K562 (cell line): ENCODE measurements at regions not wholly inside any gene's neighbourhood (a gene's known extent, or its start where the extent isn't known, plus 50 kb on each side); places are given as distances from the start of the nearest gene placed in this dataset.
A peak's percentile ranks its signal among the peaks of the same experiment; 100 is the strongest.

Experiments used
- ATAC-seq: fragments of 200-7000 bp; cut with Tn5 transposase; 3 replicates; pipeline ENCODE4 v1.9.1; 2020; ENCODE audit warnings: moderate library complexity
- BruUV-seq: library from RNA; stranded (reverse); fragments of 400-500 nt; replicated peaks from 2 replicates; lab custom pipeline; 2021; lab: Mats Ljungman, UMichigan
- CTCF ChIA-PET: fragments of 300-600 bp; formaldehyde crosslinking; extraction: SDS; loops from one replicate; lab custom pipeline; 2021; ENCODE audit warnings: low intra/inter-chr PET ratio; lab: Yijun Ruan, JAX
- POLR2A ChIA-PET: fragments of 300-600, 350-650 bp; sonication (Branson Sonifier 250); formaldehyde crosslinking; extraction: SDS; loops from one replicate; lab custom pipeline; 2021; ENCODE audit warnings: antibody characterized with exemption, inconsistent platforms; lab: Yijun Ruan, JAX
- DNase-seq, 4 experiments: peaks; one replicate each; pipeline versions ENCODE4 v3.0.0 to v3.0.0-alpha.2; 2011 to 2018; ENCODE audit warnings: low spot score in 3 of 4, mixed read lengths in 3 of 4; ENCODE audit errors: extremely low read depth in 1 of 4
- FAIRE-seq: peaks from 2 replicates; lab custom pipeline; 2011; peaks lifted over from hg19 to GRCh38; lab: Jason Lieb, UNC
- H2AFZ ChIP-seq: 2 replicates; pipeline ENCODE4 v1.6.0; 2011; ENCODE audit warnings: low read depth, low read length, control low read depth, inconsistent platforms
- H3K27ac ChIP-seq: fragments of 200-600 bp; 3 replicates; pipeline ENCODE4 v1.8.0; 2011; ENCODE audit warnings: low read depth, mild to moderate bottlenecking, control low read depth, inconsistent platforms, low read length, moderate library complexity, mixed read lengths; ENCODE audit errors: extremely low read depth
- H3K27me3 ChIP-seq, 2 experiments: fragments of 300-600 bp in 1 of 2; 2 replicates in 1 of 2; 3 replicates in 1 of 2; pipeline versions ENCODE4 v1.6.0 to v1.8.0; 2011; ENCODE audit warnings: inconsistent platforms in 2 of 2, low read length in 2 of 2, mild to moderate bottlenecking in 1 of 2, mixed read lengths in 1 of 2, moderate library complexity in 1 of 2; ENCODE audit not compliant: control insufficient read depth in 2 of 2, insufficient read depth in 2 of 2
- H3K36me3 ChIP-seq: fragments of 300-600 bp; 3 replicates; pipeline ENCODE4 v1.8.0; 2011; ENCODE audit warnings: mild to moderate bottlenecking, low read length, inconsistent platforms; ENCODE audit not compliant: control insufficient read depth, insufficient read depth
- H3K4me1 ChIP-seq, 2 experiments: fragments of 200-600 bp in 1 of 2; replicated peaks in 1 of 2; 2 replicates in 1 of 2; 3 replicates in 1 of 2; pipeline versions ENCODE4 v1.5.1 to v1.8.0; 2011; ENCODE audit warnings: inconsistent platforms in 2 of 2, low read length in 2 of 2, mild to moderate bottlenecking in 1 of 2, mixed read lengths in 1 of 2, moderate library complexity in 1 of 2; ENCODE audit not compliant: control insufficient read depth in 2 of 2, insufficient read depth in 2 of 2
- H3K4me2 ChIP-seq: 2 replicates; pipeline ENCODE4 v1.6.1; 2011; ENCODE audit warnings: low read length, control low read depth, inconsistent platforms, mixed read lengths; ENCODE audit not compliant: insufficient read depth
- H3K4me3 ChIP-seq: fragments of 200-600 bp; sonication (generic), shearing (Covaris generic); 2 replicates; pipeline ENCODE4 v1.5.1; 2016; ENCODE audit warnings: control low read depth, inconsistent platforms
- H3K79me2 ChIP-seq: fragments of 200-600 bp; 3 replicates; pipeline ENCODE4 v1.8.0; 2011; ENCODE audit warnings: low read length, inconsistent platforms; ENCODE audit not compliant: control insufficient read depth, insufficient read depth
- H3K9ac ChIP-seq, 2 experiments: 2 replicates each; pipeline versions ENCODE4 v1.6.0 to v1.6.1; 2011; ENCODE audit warnings: low read depth in 2 of 2, low read length in 2 of 2, control low read depth in 1 of 2, inconsistent platforms in 1 of 2, mild to moderate bottlenecking in 1 of 2, mixed read lengths in 1 of 2; ENCODE audit not compliant: insufficient read depth in 1 of 2
- H3K9me1 ChIP-seq: one replicate; pipeline ENCODE4 v1.6.0; 2011; ENCODE audit warnings: inconsistent platforms, mild to moderate bottlenecking, low read length, moderate library complexity; ENCODE audit not compliant: control insufficient read depth, insufficient read depth
- H3K9me3 ChIP-seq: replicated peaks from 2 replicates; pipeline ENCODE4 v1.5.1; 2011; ENCODE audit warnings: low read depth, low read length, inconsistent platforms; ENCODE audit not compliant: control insufficient read depth, insufficient read depth
- H4K20me1 ChIP-seq: replicated peaks from 2 replicates; pipeline ENCODE4 v1.6.1; 2011; ENCODE audit warnings: low read length, inconsistent platforms, mixed read lengths; ENCODE audit not compliant: control insufficient read depth, insufficient read depth
- ARID2 ChIP-seq: fragments of 450-650 bp; IDR thresholded peaks from 2 replicates; pipeline ENCODE4 v1.6.1; 2017; ENCODE audit warnings: antibody characterized with exemption, mild to moderate bottlenecking
- CEBPG ChIP-seq, 3 experiments: fragments of 200-800 bp in 1 of 3; sonication (Bioruptor generic) in 1 of 3; sonication (generic) in 1 of 3; formaldehyde crosslinking in 1 of 3; IDR thresholded peaks in 2 of 3; conservative IDR thresholded peaks in 1 of 3; 2 replicates each; pipeline versions ENCODE4 v1.6.1 to v1.8.0; 2016 to 2022; ENCODE audit warnings: missing compliant biosample characterization in 2 of 3, missing genetic modification characterization in 2 of 3, mild to moderate bottlenecking in 1 of 3, missing genetic modification reagents in 1 of 3
- ETV1 ChIP-seq: fragments of 450-650 bp; conservative IDR thresholded peaks from 2 replicates; pipeline ENCODE4 v1.6.1; 2016; ENCODE audit warnings: missing genetic modification characterization, control low read depth, low read depth, missing compliant biosample characterization
- L3MBTL2 ChIP-seq: fragments of 450-650 bp; IDR thresholded peaks from 2 replicates; pipeline ENCODE4 v1.6.1; 2016; ENCODE audit warnings: mild to moderate bottlenecking, moderate library complexity
- RBM25 ChIP-seq: fragments of 200-400 bp; formaldehyde crosslinking; IDR thresholded peaks from 2 replicates; pipeline ENCODE4 v1.6.1; 2018; ENCODE audit warnings: low read length, low read depth, moderate library complexity; ENCODE audit not compliant: severe bottlenecking
- ZNF140 ChIP-seq: fragments of 250-450 bp; sonication (Bioruptor Pico); IDR thresholded peaks from 2 replicates; pipeline ENCODE4 v1.8.0; 2021; ENCODE audit warnings: moderate library complexity, mild to moderate bottlenecking, inconsistent platforms
- ZNF24 ChIP-seq: fragments of 450-650 bp; IDR thresholded peaks from 2 replicates; pipeline ENCODE4 v1.6.1; 2016
- WGBS: fragments of 100-300 bp; shearing (Covaris generic); methylation state at CpG from one replicate; pipeline ENCODE4 v1.1.6; 2016; ENCODE audit warnings: low coverage, mixed read lengths; ENCODE audit not compliant: insufficient coverage; ENCODE audit errors: missing lambda C conversion rate; 5-methylcytosine and 5-hydroxymethylcytosine counted together
- in situ Hi-C: fragments of 300-500 bp; cut with MboI; formaldehyde crosslinking; loops from 4 replicates; pipeline ENCODE4 v1.15.0; 2018; ENCODE audit warnings: inconsistent platforms, mixed read lengths
- intact Hi-C: fragments of 100-400 bp; cut with micrococcal nuclease; formaldehyde crosslinking; loops from 2 replicates; pipeline ENCODE4 v1.14.2; 2022
- TF ChIP-seq, protein P1 (sequence below): sonication (generic); IDR thresholded peaks from 2 replicates; pipeline ENCODE4 v1.6.1; 2016
- TF ChIP-seq, protein P2 (sequence below), 2 experiments: fragments of 450-650 bp; formaldehyde crosslinking in 1 of 2; IDR thresholded peaks; 2 replicates each; pipeline versions ENCODE4 v1.4.0 to v1.6.1; 2014 to 2020; ENCODE audit warnings: mild to moderate bottlenecking in 2 of 2, borderline replicate concordance in 1 of 2, low read depth in 1 of 2
- TF ChIP-seq, protein P3 (sequence below), 3 experiments: IDR thresholded peaks in 2 of 3; conservative IDR thresholded peaks in 1 of 3; 2 replicates each; pipeline ENCODE4 v1.5.1; 2011 to 2012; ENCODE audit warnings: low read length in 3 of 3, mild to moderate bottlenecking in 3 of 3, control low read depth in 2 of 3, improper control_type of control experiment in 1 of 3, inconsistent platforms in 1 of 3, low read depth in 1 of 3, mixed read lengths in 1 of 3, moderate library complexity in 1 of 3; ENCODE audit not compliant: insufficient read depth in 2 of 3

DNA sequence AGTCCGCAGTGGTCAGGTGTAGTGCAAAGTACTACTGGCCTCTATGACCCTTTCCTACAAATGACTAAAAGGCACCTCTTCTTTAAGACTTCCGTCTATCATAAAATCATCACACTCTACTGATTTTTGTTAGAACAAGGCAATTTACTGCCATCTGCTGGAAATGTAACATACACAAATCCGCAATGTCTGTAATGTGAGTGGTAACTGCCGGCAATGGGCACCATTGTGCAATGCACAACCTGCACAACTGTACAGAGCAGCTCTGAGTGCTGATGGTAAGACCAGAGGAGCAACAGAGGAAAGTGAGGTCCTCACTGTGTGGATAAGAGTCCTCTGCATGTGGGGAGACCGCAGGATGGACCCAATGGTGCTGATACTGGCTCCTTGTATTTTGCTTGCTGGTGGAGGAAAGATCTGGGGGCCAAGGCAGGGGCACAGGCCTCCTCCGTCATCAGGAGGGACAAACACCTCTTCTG lies 103.7 kb downstream of the ATPSCKMT start:
- Histone ChIP-seq H2AFZ (no peak overlapping the region), H3K27me3 (peaks cover 20 to 26% of the 10 kb centered on the region in 2 experiments), H3K4me3 (no peak overlapping the region), H3K9me1 (no peaks in the 10 kb centered on the region), H4K20me1 (no peaks in the 10 kb centered on the region), H3K9ac (no peak overlapping the region), H3K36me3 (no peaks in the 10 kb centered on the region), H3K27ac (no peak overlapping the region), H3K4me1 (no peaks in the 10 kb centered on the region), H3K4me2 (no peak overlapping the region), H3K9me3 (no peaks in the 10 kb centered on the region), H3K79me2 (no peaks in the 10 kb centered on the region)
- intact Hi-C loops = no loop called here
- in situ Hi-C loops = no loop called here
- ChIA-PET POLR2A (interaction anchor here (0.6 to 0.7 kb wide), 2 partner anchors 26 to 299 kb away, joined by 3 read pairs; no protein-coding TSS in a partner anchor), CTCF (no interaction called here)
- ATAC-seq (peak; percentile 83), DNase-seq (peak in 1 of 4 experiments; percentile 45), FAIRE-seq (peak; percentile 82)
- BruUV-seq = no TSS peak
- 2% methylated on average over 6 of the region's 6 CpGs for WGBS
- 0 out of 2 replicates have a peak, but pooled peaks have one; percentile 5 for TF ChIP-seq ETV1 (tag)
- TF ChIP-seq, protein P1, sequence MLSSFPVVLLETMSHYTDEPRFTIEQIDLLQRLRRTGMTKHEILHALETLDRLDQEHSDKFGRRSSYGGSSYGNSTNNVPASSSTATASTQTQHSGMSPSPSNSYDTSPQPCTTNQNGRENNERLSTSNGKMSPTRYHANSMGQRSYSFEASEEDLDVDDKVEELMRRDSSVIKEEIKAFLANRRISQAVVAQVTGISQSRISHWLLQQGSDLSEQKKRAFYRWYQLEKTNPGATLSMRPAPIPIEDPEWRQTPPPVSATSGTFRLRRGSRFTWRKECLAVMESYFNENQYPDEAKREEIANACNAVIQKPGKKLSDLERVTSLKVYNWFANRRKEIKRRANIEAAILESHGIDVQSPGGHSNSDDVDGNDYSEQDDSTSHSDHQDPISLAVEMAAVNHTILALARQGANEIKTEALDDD = no peak
- TF ChIP-seq CEBPG (CRISPR knock-in tag; IDR thresholded peaks at IDR 0.05) = peak; percentile 69
- peak; percentile 7 to 66; a peak in 2 of 4 replicates for TF ChIP-seq CEBPG (tag; conservative IDR thresholded peaks at IDR 0.05 in 1 of 2, IDR thresholded peaks at IDR 0.05 in 1 of 2)
- TF ChIP-seq ARID2 = no peak
- peak; percentile 35 for TF ChIP-seq RBM25
- TF ChIP-seq L3MBTL2 = no peak
- TF ChIP-seq ZNF24 = peak; percentile 61; the same call in 1 of the 2 replicates
- no peak for TF ChIP-seq ZNF140 (CRISPR knock-in tag)
- TF ChIP-seq, protein P2, sequence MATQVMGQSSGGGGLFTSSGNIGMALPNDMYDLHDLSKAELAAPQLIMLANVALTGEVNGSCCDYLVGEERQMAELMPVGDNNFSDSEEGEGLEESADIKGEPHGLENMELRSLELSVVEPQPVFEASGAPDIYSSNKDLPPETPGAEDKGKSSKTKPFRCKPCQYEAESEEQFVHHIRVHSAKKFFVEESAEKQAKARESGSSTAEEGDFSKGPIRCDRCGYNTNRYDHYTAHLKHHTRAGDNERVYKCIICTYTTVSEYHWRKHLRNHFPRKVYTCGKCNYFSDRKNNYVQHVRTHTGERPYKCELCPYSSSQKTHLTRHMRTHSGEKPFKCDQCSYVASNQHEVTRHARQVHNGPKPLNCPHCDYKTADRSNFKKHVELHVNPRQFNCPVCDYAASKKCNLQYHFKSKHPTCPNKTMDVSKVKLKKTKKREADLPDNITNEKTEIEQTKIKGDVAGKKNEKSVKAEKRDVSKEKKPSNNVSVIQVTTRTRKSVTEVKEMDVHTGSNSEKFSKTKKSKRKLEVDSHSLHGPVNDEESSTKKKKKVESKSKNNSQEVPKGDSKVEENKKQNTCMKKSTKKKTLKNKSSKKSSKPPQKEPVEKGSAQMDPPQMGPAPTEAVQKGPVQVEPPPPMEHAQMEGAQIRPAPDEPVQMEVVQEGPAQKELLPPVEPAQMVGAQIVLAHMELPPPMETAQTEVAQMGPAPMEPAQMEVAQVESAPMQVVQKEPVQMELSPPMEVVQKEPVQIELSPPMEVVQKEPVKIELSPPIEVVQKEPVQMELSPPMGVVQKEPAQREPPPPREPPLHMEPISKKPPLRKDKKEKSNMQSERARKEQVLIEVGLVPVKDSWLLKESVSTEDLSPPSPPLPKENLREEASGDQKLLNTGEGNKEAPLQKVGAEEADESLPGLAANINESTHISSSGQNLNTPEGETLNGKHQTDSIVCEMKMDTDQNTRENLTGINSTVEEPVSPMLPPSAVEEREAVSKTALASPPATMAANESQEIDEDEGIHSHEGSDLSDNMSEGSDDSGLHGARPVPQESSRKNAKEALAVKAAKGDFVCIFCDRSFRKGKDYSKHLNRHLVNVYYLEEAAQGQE (IDR thresholded peaks at IDR 0.05; ENCODE audit: borderline replicate concordance) = peak; percentile 37; the same call in 1 of the 2 replicates
- TF ChIP-seq, protein P2 (CRISPR knock-in tag; IDR thresholded peaks at IDR 0.05; ENCODE audit: low read depth) = no peak
- TF ChIP-seq, protein P3, sequence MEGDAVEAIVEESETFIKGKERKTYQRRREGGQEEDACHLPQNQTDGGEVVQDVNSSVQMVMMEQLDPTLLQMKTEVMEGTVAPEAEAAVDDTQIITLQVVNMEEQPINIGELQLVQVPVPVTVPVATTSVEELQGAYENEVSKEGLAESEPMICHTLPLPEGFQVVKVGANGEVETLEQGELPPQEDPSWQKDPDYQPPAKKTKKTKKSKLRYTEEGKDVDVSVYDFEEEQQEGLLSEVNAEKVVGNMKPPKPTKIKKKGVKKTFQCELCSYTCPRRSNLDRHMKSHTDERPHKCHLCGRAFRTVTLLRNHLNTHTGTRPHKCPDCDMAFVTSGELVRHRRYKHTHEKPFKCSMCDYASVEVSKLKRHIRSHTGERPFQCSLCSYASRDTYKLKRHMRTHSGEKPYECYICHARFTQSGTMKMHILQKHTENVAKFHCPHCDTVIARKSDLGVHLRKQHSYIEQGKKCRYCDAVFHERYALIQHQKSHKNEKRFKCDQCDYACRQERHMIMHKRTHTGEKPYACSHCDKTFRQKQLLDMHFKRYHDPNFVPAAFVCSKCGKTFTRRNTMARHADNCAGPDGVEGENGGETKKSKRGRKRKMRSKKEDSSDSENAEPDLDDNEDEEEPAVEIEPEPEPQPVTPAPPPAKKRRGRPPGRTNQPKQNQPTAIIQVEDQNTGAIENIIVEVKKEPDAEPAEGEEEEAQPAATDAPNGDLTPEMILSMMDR (IDR thresholded peaks at IDR 0.05 in 2 of 3, conservative IDR thresholded peaks at IDR 0.05 in 1 of 3; ENCODE audit: insufficient read depth in 2 of 3, low read depth in 1 of 3, low read length in 3 of 3) = peak; percentile 31 to 66 (median 38); a peak in 4 of 6 replicates
